Epithelial cell of proximal tubule (primary cell): ENCODE measurements at regions not wholly inside any gene's neighbourhood (a gene's known extent, or its start where the extent isn't known, plus 50 kb on each side); places are given as distances from the start of the nearest gene placed in this dataset.

ENCODE experiments used
- DNase-seq: peaks from one replicate; pipeline ENCODE4 v3.0.0-alpha.2; 2011; ENCODE audit warnings: low read depth
- H3K4me3 ChIP-seq: 2 replicates; pipeline ENCODE4 v1.5.1; 2011; ENCODE audit warnings: low read depth, mild to moderate bottlenecking, low read length
- CTCF ChIP-seq: conservative IDR thresholded peaks from 2 replicates; pipeline ENCODE4 v1.5.1; 2012; ENCODE audit warnings: low read depth, mild to moderate bottlenecking, low read length

- no peak overlapping the region for H3K4me3 ChIP-seq
- TF ChIP-seq CTCF, result no peak
- no peak for DNase-seq
Measured at GRCh38 chr4:60432911-60433310, 767.2 kb upstream of the ADGRL3 start.

GRCh38 chr4:60443068-60443467 is 757.1 kb upstream of the ADGRL3 start:
- no peak for DNase-seq
- H3K4me3 ChIP-seq, result no peak overlapping the region
- no peak for TF ChIP-seq CTCF

- TF ChIP-seq CTCF, result no peak
- no peak for DNase-seq
- no peak overlapping the region for H3K4me3 ChIP-seq
Measured at GRCh38 chr4:60443796-60444195, 756.3 kb upstream of the ADGRL3 start.

GRCh38 chr4:60450054-60450453 is 750.1 kb upstream of the ADGRL3 start:
- no peak for TF ChIP-seq CTCF

GRCh38 chr4:60452266-60452665 is 747.9 kb upstream of the ADGRL3 start:
- TF ChIP-seq CTCF, result no peak
- no peak for DNase-seq
- H3K4me3 ChIP-seq, result no peak overlapping the region

More at GRCh38 chr4:60450054-60450453, 750.1 kb upstream of the ADGRL3 start:
- H3K4me3 ChIP-seq, result no peak overlapping the region
- DNase-seq, result no peak

GRCh38 chr4:60455380-60455779 is 744.7 kb upstream of the ADGRL3 start:
- no peak for TF ChIP-seq CTCF
- DNase-seq, result no peak
- no peak overlapping the region for H3K4me3 ChIP-seq

- no peak overlapping the region for H3K4me3 ChIP-seq
- no peak for TF ChIP-seq CTCF
- no peak for DNase-seq
Measured at GRCh38 chr4:60461551-60461950, 738.6 kb upstream of the ADGRL3 start.
